Putamen (tissue), 1 donor: ENCODE measurements at regions not wholly inside any gene's neighbourhood (a gene's known extent, or its start where the extent isn't known, plus 50 kb on each side); places are given as distances from the start of the nearest gene placed in this dataset.

Experiments
- DNase-seq: peaks from one replicate; pipeline ENCODE4 v3.0.0-alpha.2; 2016; ENCODE audit warnings: low spot score

GRCh38 chr20:16678779-16679178 is 51.0 kb upstream of the SNRPB2 start:
- DNase-seq: no peak

- no peak for DNase-seq
Measured at GRCh38 chr20:16676891-16677290, 52.9 kb upstream of the SNRPB2 start.

GRCh38 chr20:16675001-16675564 is 54.7 kb upstream of the SNRPB2 start:
- no peak for DNase-seq

- no peak for DNase-seq
Measured at GRCh38 chr20:16674243-16674642, 55.6 kb upstream of the SNRPB2 start.

GRCh38 chr20:16672299-16672698 is 57.5 kb upstream of the SNRPB2 start:
- DNase-seq: no peak

- DNase-seq: no peak
Measured at GRCh38 chr20:16671753-16672152, 58.1 kb upstream of the SNRPB2 start.

GRCh38 chr20:16666272-16666671 is 63.6 kb upstream of the SNRPB2 start:
- DNase-seq: no peak

- DNase-seq: no peak
Measured at GRCh38 chr20:16664020-16664419, 65.8 kb upstream of the SNRPB2 start.

GRCh38 chr20:16662467-16662866 is 67.4 kb upstream of the SNRPB2 start:
- no peak for DNase-seq

- DNase-seq: peak; percentile 65
Measured at GRCh38 chr20:16661756-16662155, 68.1 kb upstream of the SNRPB2 start.

- no peak for DNase-seq
Measured at GRCh38 chr20:16654858-16655535, 74.8 kb upstream of the SNRPB2 start.

- no peak for DNase-seq
Measured at GRCh38 chr20:16653266-16653665, 76.6 kb upstream of the SNRPB2 start.

GRCh38 chr20:16647875-16648597 is 74.8 kb upstream of the KIF16B start:
- DNase-seq: no peak

- no peak for DNase-seq
Measured at GRCh38 chr20:16641511-16642023, 68.3 kb upstream of the KIF16B start.

GRCh38 chr20:16639027-16639941 is 66.0 kb upstream of the KIF16B start:
- no peak for DNase-seq

GRCh38 chr20:16637797-16638196 is 64.5 kb upstream of the KIF16B start:
- DNase-seq: no peak

- no peak for DNase-seq
Measured at GRCh38 chr20:16626849-16627248, 53.6 kb upstream of the KIF16B start.

GRCh38 chr20:16624106-16624505 is 50.9 kb upstream of the KIF16B start:
- DNase-seq: no peak
